H9 (cell line): ENCODE measurements at regions not wholly inside any gene's neighbourhood (a gene's known extent, or its start where the extent isn't known, plus 50 kb on each side); places are given as distances from the start of the nearest gene placed in this dataset.

Experiments
- DNase-seq: peaks from one replicate; pipeline ENCODE4 v3.0.0-alpha.2; 2017
- H2AFZ ChIP-seq: one replicate; pipeline ENCODE4 v1.6.1; 2013; ENCODE audit warnings: mild to moderate bottlenecking, low read length, control low read depth, moderate library complexity
- H2AK5ac ChIP-seq: 2 replicates; pipeline ENCODE4 v1.6.1; 2013; ENCODE audit warnings: low read length, control low read depth, mixed read lengths; ENCODE audit not compliant: insufficient read length
- H2BK120ac ChIP-seq: one replicate; pipeline ENCODE4 v1.6.1; 2013; ENCODE audit warnings: low read depth, mild to moderate bottlenecking, low read length, control low read depth, inconsistent platforms; ENCODE audit not compliant: poor library complexity, severe bottlenecking
- H2BK12ac ChIP-seq: 2 replicates; pipeline ENCODE4 v1.6.1; 2013; ENCODE audit warnings: low read length, control low read depth, mixed read lengths, low read depth; ENCODE audit not compliant: insufficient read length
- H2BK15ac ChIP-seq: 2 replicates; pipeline ENCODE4 v1.6.1; 2013; ENCODE audit warnings: low read depth, low read length, control low read depth
- H2BK20ac ChIP-seq: one replicate; pipeline ENCODE4 v1.6.1; 2013; ENCODE audit warnings: low read depth, mild to moderate bottlenecking, low read length, control low read depth, inconsistent platforms; ENCODE audit not compliant: poor library complexity, severe bottlenecking
- H2BK5ac ChIP-seq: 2 replicates; pipeline ENCODE4 v1.6.1; 2013; ENCODE audit warnings: low read length, control low read depth, mixed read lengths; ENCODE audit not compliant: insufficient read length
- H3K14ac ChIP-seq: 2 replicates; pipeline ENCODE4 v1.6.1; 2013; ENCODE audit warnings: low read length, control low read depth; ENCODE audit not compliant: insufficient read depth
- H3K18ac ChIP-seq: 2 replicates; pipeline ENCODE4 v1.6.1; 2013; ENCODE audit warnings: low read depth, mild to moderate bottlenecking, mixed read lengths, low read length, control low read depth; ENCODE audit not compliant: insufficient read length
- H3K23ac ChIP-seq: 2 replicates; pipeline ENCODE4 v1.6.1; 2013; ENCODE audit warnings: low read length, control low read depth, mixed read lengths, low read depth; ENCODE audit not compliant: insufficient read length
- H3K23me2 ChIP-seq: 2 replicates; pipeline ENCODE4 v1.6.1; 2013; ENCODE audit warnings: low read depth, mild to moderate bottlenecking, mixed read lengths, low read length, control low read depth; ENCODE audit not compliant: insufficient read length, poor library complexity, severe bottlenecking
- H3K27ac ChIP-seq: 2 replicates; pipeline ENCODE4 v1.5.1; 2013; ENCODE audit warnings: low read length, control low read depth, mixed read lengths, low read depth; ENCODE audit not compliant: insufficient read length
- H3K27me3 ChIP-seq: 2 replicates; pipeline ENCODE4 v1.6.1; 2013; ENCODE audit warnings: low read length, control low read depth, inconsistent platforms; ENCODE audit not compliant: insufficient read depth
- H3K4ac ChIP-seq: 2 replicates; pipeline ENCODE4 v1.6.1; 2013; ENCODE audit warnings: low read depth, mild to moderate bottlenecking, control low read depth, inconsistent platforms, low read length, moderate library complexity
- H3K4me1 ChIP-seq: 2 replicates; pipeline ENCODE4 v1.6.1; 2013; ENCODE audit warnings: low read length, control low read depth, inconsistent platforms; ENCODE audit not compliant: insufficient read depth
- H3K4me2 ChIP-seq: 2 replicates; pipeline ENCODE4 v1.6.1; 2013; ENCODE audit warnings: low read length, control low read depth, mixed read lengths; ENCODE audit not compliant: insufficient read length, insufficient read depth
- H3K56ac ChIP-seq: 2 replicates; pipeline ENCODE4 v1.6.1; 2013; ENCODE audit warnings: low read depth, mild to moderate bottlenecking, mixed read lengths, low read length, control low read depth; ENCODE audit not compliant: insufficient read length
- H3K79me1 ChIP-seq: 2 replicates; pipeline ENCODE4 v1.6.1; 2013; ENCODE audit warnings: low read depth, mild to moderate bottlenecking, moderate library complexity, low read length, control low read depth, inconsistent platforms; ENCODE audit not compliant: insufficient read depth, poor library complexity, severe bottlenecking
- H3K79me2 ChIP-seq: 2 replicates; pipeline ENCODE4 v1.6.1; 2013; ENCODE audit warnings: low read length, control low read depth, inconsistent platforms; ENCODE audit not compliant: insufficient read depth
- H3K9ac ChIP-seq: 2 replicates; pipeline ENCODE4 v1.6.1; 2013; ENCODE audit warnings: low read length, control low read depth, mixed read lengths; ENCODE audit not compliant: insufficient read length; ENCODE audit errors: extremely low read depth
- H3K9me3 ChIP-seq: one replicate; pipeline ENCODE4 v1.6.1; 2013; ENCODE audit warnings: low read depth, low read length, inconsistent platforms; ENCODE audit not compliant: control insufficient read depth
- H3T11ph ChIP-seq: one replicate; pipeline ENCODE4 v1.6.1; 2013; ENCODE audit warnings: mild to moderate bottlenecking, low read length, control low read depth, inconsistent platforms
- H4K20me1 ChIP-seq: one replicate; pipeline ENCODE4 v1.6.1; 2013; ENCODE audit not compliant: control insufficient read depth, insufficient read length, insufficient read depth
- H4K5ac ChIP-seq: 2 replicates; pipeline ENCODE4 v1.6.1; 2013; ENCODE audit warnings: low read depth, mild to moderate bottlenecking, mixed read lengths, low read length, control low read depth; ENCODE audit not compliant: insufficient read length
- H4K8ac ChIP-seq: replicated peaks from 2 replicates; pipeline ENCODE4 v1.6.1; 2013; ENCODE audit warnings: low read length, control low read depth, mixed read lengths, low read depth; ENCODE audit not compliant: insufficient read length
- H4K91ac ChIP-seq: 2 replicates; pipeline ENCODE4 v1.6.1; 2013; ENCODE audit warnings: low read depth, mild to moderate bottlenecking, moderate library complexity, mixed read lengths, low read length, control low read depth; ENCODE audit not compliant: insufficient read length
- H3K27ac Mint-ChIP-seq, 3 experiments: 2 replicates in 2 of 3; 3 replicates in 1 of 3; pipeline ENCODE4 v1.8.0; 2020 to 2021; ENCODE audit warnings: mixed read lengths in 3 of 3, mild to moderate bottlenecking in 1 of 3, moderate library complexity in 1 of 3
- H3K27me3 Mint-ChIP-seq: 2 replicates; pipeline ENCODE4 v1.8.0; 2021; ENCODE audit warnings: low read depth, mild to moderate bottlenecking, moderate library complexity, mixed read lengths
- H3K36me3 Mint-ChIP-seq, 3 experiments: 2 replicates in 2 of 3; 3 replicates in 1 of 3; pipeline ENCODE4 v1.8.0; 2020 to 2021; ENCODE audit warnings: low read depth in 3 of 3, mixed read lengths in 3 of 3; ENCODE audit not compliant: insufficient read depth in 1 of 3
- H3K4me1 Mint-ChIP-seq, 2 experiments: 2 replicates each; pipeline ENCODE4 v1.8.0; 2020; ENCODE audit warnings: mixed read lengths in 2 of 2
- H3K4me3 Mint-ChIP-seq, 2 experiments: 2 replicates in 1 of 2; 3 replicates in 1 of 2; pipeline ENCODE4 v1.8.0; 2020 to 2021; ENCODE audit warnings: mild to moderate bottlenecking in 2 of 2, mixed read lengths in 2 of 2, moderate library complexity in 1 of 2
- H3K9me3 Mint-ChIP-seq, 2 experiments: 2 replicates in 1 of 2; 3 replicates in 1 of 2; pipeline ENCODE4 v1.8.0; 2020; ENCODE audit warnings: mild to moderate bottlenecking in 2 of 2, mixed read lengths in 2 of 2, moderate library complexity in 1 of 2
- whole genome bisulfite sequencing: extraction: QIAGEN DNeasy Blood & Tissue Kit; methylation state at CpG from one replicate; pipeline ENCODE4 v1.1.7; 2013; ENCODE audit warnings: missing lambda C conversion rate, low lambda C conversion rate, mixed read lengths; ENCODE audit not compliant: insufficient read length; ENCODE audit errors: extremely low coverage; 5-methylcytosine and 5-hydroxymethylcytosine counted together
- TF ChIP-seq, protein P1 (sequence below): fragments of 200-600 bp; sonication (generic); conservative IDR thresholded peaks from 3 replicates; pipeline ENCODE4 v1.8.0; 2021; ENCODE audit warnings: antibody characterized with exemption, mild to moderate bottlenecking

- no peaks in the 10 kb centered on the region for H3K23me2 ChIP-seq
- no peak overlapping the region for H2BK20ac ChIP-seq
- Mint-ChIP-seq H3K9me3 (0 out of 5 replicates have a peak, but pooled peaks cover 0 to 3% of the 10 kb centered on the region in 2 experiments), H3K4me3 (no peak overlapping the region), H3K36me3 (no peaks in the 10 kb centered on the region), H3K4me1 (no peaks in the 10 kb centered on the region), H3K27me3 (peaks cover 2% of the 10 kb centered on the region; the same call in 1 of the 2 replicates), H3K27ac (no peak overlapping the region)
- no peaks in the 10 kb centered on the region for H4K20me1 ChIP-seq
- H3T11ph ChIP-seq, result no peak overlapping the region
- no peaks in the 10 kb centered on the region for H3K79me1 ChIP-seq
- H3K18ac ChIP-seq, result no peak overlapping the region
- H3K4ac ChIP-seq, result no peak overlapping the region
- H3K27me3 ChIP-seq, result no peaks in the 10 kb centered on the region
- H3K23ac ChIP-seq, result no peak overlapping the region
- H2AFZ ChIP-seq, result no peak overlapping the region
- H2BK120ac ChIP-seq, result no peak overlapping the region
- TF ChIP-seq, protein P1, sequence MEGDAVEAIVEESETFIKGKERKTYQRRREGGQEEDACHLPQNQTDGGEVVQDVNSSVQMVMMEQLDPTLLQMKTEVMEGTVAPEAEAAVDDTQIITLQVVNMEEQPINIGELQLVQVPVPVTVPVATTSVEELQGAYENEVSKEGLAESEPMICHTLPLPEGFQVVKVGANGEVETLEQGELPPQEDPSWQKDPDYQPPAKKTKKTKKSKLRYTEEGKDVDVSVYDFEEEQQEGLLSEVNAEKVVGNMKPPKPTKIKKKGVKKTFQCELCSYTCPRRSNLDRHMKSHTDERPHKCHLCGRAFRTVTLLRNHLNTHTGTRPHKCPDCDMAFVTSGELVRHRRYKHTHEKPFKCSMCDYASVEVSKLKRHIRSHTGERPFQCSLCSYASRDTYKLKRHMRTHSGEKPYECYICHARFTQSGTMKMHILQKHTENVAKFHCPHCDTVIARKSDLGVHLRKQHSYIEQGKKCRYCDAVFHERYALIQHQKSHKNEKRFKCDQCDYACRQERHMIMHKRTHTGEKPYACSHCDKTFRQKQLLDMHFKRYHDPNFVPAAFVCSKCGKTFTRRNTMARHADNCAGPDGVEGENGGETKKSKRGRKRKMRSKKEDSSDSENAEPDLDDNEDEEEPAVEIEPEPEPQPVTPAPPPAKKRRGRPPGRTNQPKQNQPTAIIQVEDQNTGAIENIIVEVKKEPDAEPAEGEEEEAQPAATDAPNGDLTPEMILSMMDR, result no peak
- H3K4me1 ChIP-seq, result no peaks in the 10 kb centered on the region
- no peak overlapping the region for H3K14ac ChIP-seq
- H4K5ac ChIP-seq, result no peak overlapping the region
- H3K9me3 ChIP-seq, result no peaks in the 10 kb centered on the region
- WGBS, result no CpG with 5 or more reads among the region's 8 CpGs
- H2BK5ac ChIP-seq, result no peak overlapping the region
- H3K27ac ChIP-seq, result no peak overlapping the region
- H3K4me2 ChIP-seq, result no peak overlapping the region
- H3K56ac ChIP-seq, result no peak overlapping the region
- no peak overlapping the region for H4K8ac ChIP-seq
- H4K91ac ChIP-seq, result no peak overlapping the region
- no peak overlapping the region for H2BK12ac ChIP-seq
- no peak overlapping the region for H2BK15ac ChIP-seq
- no peak for DNase-seq
- no peaks in the 10 kb centered on the region for H3K79me2 ChIP-seq
- H2AK5ac ChIP-seq, result no peak overlapping the region
- no peak overlapping the region for H3K9ac ChIP-seq
Observed at GRCh38 chr7:67542916-67543315, 546.3 kb downstream of the TYW1 start.
